Spleen (tissue), 7 donors: ENCODE measurements at regions not wholly inside any gene's neighbourhood (a gene's known extent, or its start where the extent isn't known, plus 50 kb on each side); places are given as distances from the start of the nearest gene placed in this dataset.

Experiments
- POLR2A ChIP-seq, 3 donors: fragments of 450-650 bp; IDR thresholded peaks; one replicate each; pipeline ENCODE4 v1.5.1; 2017; ENCODE audit warnings: antibody characterized with exemption in 3 of 3, mild to moderate bottlenecking in 1 of 3
- POLR2AphosphoS5 ChIP-seq, 3 donors: sonication (generic); formaldehyde crosslinking; IDR thresholded peaks; one replicate each; pipeline ENCODE4 v1.5.1; 2017; ENCODE audit warnings: antibody characterized with exemption in 3 of 3
- TF ChIP-seq, protein P1 (sequence below), 11 experiments: fragments of 200-600 bp in 7 of 11; fragments of 450-650 bp in 4 of 11; sonication (generic) in 4 of 11; IDR thresholded peaks in 8 of 11; conservative IDR thresholded peaks in 3 of 11; 1 replicate in 7 of 11; 2 replicates in 4 of 11; pipeline versions ENCODE4 v1.4.0 to v1.8.0; 2016 to 2021; ENCODE audit warnings: antibody characterized with exemption in 11 of 11, inconsistent platforms in 4 of 11, mild to moderate bottlenecking in 1 of 11
- donor health status: DM: no; HTN: no; CAD: no; lungs with moderate emphysema.
- donor health status: DM: no; HTN: no; CAD: no.
- donor health status: DM: no; HTN: no; CAD: no.

DNA sequence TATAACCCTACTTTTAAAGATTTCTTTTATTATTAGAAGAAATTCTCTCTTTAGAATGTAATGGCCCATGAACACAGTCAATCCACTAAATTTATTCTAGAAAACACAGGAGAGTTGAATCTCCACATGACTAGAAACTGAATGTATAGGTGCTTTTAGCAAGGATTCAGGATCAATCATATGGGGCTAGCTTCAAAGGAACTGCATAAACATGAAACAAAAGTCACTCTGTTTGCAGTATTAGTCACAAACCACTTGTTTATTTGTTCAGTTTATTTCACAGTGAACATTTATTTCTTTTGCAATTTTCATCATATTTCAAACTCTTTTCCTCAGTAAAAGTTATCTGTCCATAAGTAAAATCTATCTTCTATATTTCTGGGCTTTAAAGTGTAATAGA is 1604.6 kb downstream of the PCDH18 start:
- TF ChIP-seq, protein P1, sequence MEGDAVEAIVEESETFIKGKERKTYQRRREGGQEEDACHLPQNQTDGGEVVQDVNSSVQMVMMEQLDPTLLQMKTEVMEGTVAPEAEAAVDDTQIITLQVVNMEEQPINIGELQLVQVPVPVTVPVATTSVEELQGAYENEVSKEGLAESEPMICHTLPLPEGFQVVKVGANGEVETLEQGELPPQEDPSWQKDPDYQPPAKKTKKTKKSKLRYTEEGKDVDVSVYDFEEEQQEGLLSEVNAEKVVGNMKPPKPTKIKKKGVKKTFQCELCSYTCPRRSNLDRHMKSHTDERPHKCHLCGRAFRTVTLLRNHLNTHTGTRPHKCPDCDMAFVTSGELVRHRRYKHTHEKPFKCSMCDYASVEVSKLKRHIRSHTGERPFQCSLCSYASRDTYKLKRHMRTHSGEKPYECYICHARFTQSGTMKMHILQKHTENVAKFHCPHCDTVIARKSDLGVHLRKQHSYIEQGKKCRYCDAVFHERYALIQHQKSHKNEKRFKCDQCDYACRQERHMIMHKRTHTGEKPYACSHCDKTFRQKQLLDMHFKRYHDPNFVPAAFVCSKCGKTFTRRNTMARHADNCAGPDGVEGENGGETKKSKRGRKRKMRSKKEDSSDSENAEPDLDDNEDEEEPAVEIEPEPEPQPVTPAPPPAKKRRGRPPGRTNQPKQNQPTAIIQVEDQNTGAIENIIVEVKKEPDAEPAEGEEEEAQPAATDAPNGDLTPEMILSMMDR (IDR thresholded peaks at IDR 0.05 in 8 of 11, conservative IDR thresholded peaks at IDR 0.05 in 3 of 11), result no peak
- no peak for TF ChIP-seq POLR2A (IDR thresholded peaks at IDR 0.05)
- no peak for TF ChIP-seq POLR2AphosphoS5 (IDR thresholded peaks at IDR 0.05)
